ENCODE measurements at regions not wholly inside any gene's neighbourhood (a gene's known extent, or its start where the extent isn't known, plus 50 kb on each side); places are given as distances from the start of the nearest gene placed in this dataset.

GRCh38 chr7:24143547-24143946, 140.4 kb upstream of the NPY start:
- WGBS, 2 donors, result 72 to 80% methylated on average over 4 of the region's 4 CpGs
- Histone ChIP-seq H3K27ac (no peak overlapping the region), H3K9me3 (no peaks in the 10 kb centered on the region), H3K4me1 (no peaks in the 10 kb centered on the region), H3K36me3 (no peaks in the 10 kb centered on the region), H3K27me3 (no peaks in the 10 kb centered on the region), H3K4me3 (replicated peaks in 1 of 3) (no peak overlapping the region)
- no peak for TF ChIP-seq CTCF (IDR thresholded peaks at IDR 0.05)
- no peak for TF ChIP-seq POLR2A (IDR thresholded peaks at IDR 0.05)
- intact Hi-C loops (cut with DNase I), result no loop called here
- no peak for DNase-seq

GRCh38 chr7:24151944-24152343, 132.0 kb upstream of the NPY start:
- Histone ChIP-seq H3K4me1 (no peaks in the 10 kb centered on the region), H3K27ac (no peak overlapping the region), H3K4me3 (replicated peaks in 1 of 3) (no peak overlapping the region), H3K27me3 (no peaks in the 10 kb centered on the region), H3K9me3 (no peaks in the 10 kb centered on the region), H3K36me3 (no peaks in the 10 kb centered on the region)
- TF ChIP-seq CTCF (IDR thresholded peaks at IDR 0.05), result no peak
- TF ChIP-seq POLR2A (IDR thresholded peaks at IDR 0.05), result no peak
- intact Hi-C loops (cut with DNase I), result no loop called here
- DNase-seq, result no peak
- WGBS, 2 donors, result 25 to 43% methylated on average over 1 of the region's 1 CpG

- no peaks in the 10 kb centered on the region for H3K27me3 ChIP-seq
- H3K9me3 ChIP-seq, result no peaks in the 10 kb centered on the region
- H3K36me3 ChIP-seq, result no peaks in the 10 kb centered on the region
- H3K4me3 ChIP-seq (replicated peaks in 1 of 3), result no peak overlapping the region
- DNase-seq, result peak; percentile 19 to 32
- TF ChIP-seq POLR2A (IDR thresholded peaks at IDR 0.05) (no peak), CTCF (IDR thresholded peaks at IDR 0.05) (no peak)
- no peak overlapping the region for H3K27ac ChIP-seq
- H3K4me1 ChIP-seq, result no peaks in the 10 kb centered on the region
- WGBS, 2 donors, result 14 to 17% methylated on average over 1 of the region's 1 CpG
- intact Hi-C loops (cut with DNase I), result no loop called here
Measured at GRCh38 chr7:24152356-24152755, 131.6 kb upstream of the NPY start.

- DNase-seq, result no peak
- 60 to 65% methylated on average over 6 of the region's 6 CpGs for WGBS, 2 donors
- Histone ChIP-seq H3K4me3 (replicated peaks in 1 of 3) (no peak overlapping the region), H3K4me1 (no peaks in the 10 kb centered on the region), H3K27ac (no peak overlapping the region), H3K27me3 (no peaks in the 10 kb centered on the region), H3K36me3 (no peaks in the 10 kb centered on the region), H3K9me3 (no peaks in the 10 kb centered on the region)
- no peak for TF ChIP-seq POLR2A (IDR thresholded peaks at IDR 0.05)
- no peak for TF ChIP-seq CTCF (IDR thresholded peaks at IDR 0.05)
- intact Hi-C loops (cut with DNase I), result no loop called here
Measured at GRCh38 chr7:24152877-24153472, 131.0 kb upstream of the NPY start.

- no peak for DNase-seq
- H3K4me1 ChIP-seq, result no peaks in the 10 kb centered on the region
- intact Hi-C loops (cut with DNase I), result no loop called here
- no peaks in the 10 kb centered on the region for H3K36me3 ChIP-seq
- no peaks in the 10 kb centered on the region for H3K27me3 ChIP-seq
- TF ChIP-seq POLR2A (IDR thresholded peaks at IDR 0.05) (no peak), CTCF (IDR thresholded peaks at IDR 0.05) (no peak)
- no peak overlapping the region for H3K4me3 ChIP-seq (replicated peaks in 1 of 3)
- no peaks in the 10 kb centered on the region for H3K9me3 ChIP-seq
- 93 to 95% methylated on average over 3 of the region's 3 CpGs for WGBS, 2 donors
- H3K27ac ChIP-seq, result no peak overlapping the region
Measured at GRCh38 chr7:24157666-24158065, 126.3 kb upstream of the NPY start.
